SK-N-MC (cell line): ENCODE measurements at regions not wholly inside any gene's neighbourhood (a gene's known extent, or its start where the extent isn't known, plus 50 kb on each side); places are given as distances from the start of the nearest gene placed in this dataset.

Source experiments
- EZH2 ChIP-seq: fragments of 200-600 bp; sonication (generic); IDR thresholded peaks from one replicate; pipeline ENCODE4 v1.6.1; 2017; ENCODE audit warnings: antibody characterized with exemption
- FOXP2 ChIP-seq: optimal IDR thresholded peaks from 2 replicates; pipeline ENCODE3; 2011; ENCODE audit warnings: mild to moderate bottlenecking, moderate library complexity; ENCODE audit not compliant: insufficient read depth; ENCODE audit errors: extremely low read length, control extremely low read depth
- POLR2AphosphoS5 ChIP-seq: IDR thresholded peaks from 2 replicates; pipeline ENCODE4 v1.6.1; 2012; ENCODE audit warnings: mild to moderate bottlenecking, low read depth, low read length, borderline replicate concordance

GRCh38 chr12:127962303-127962702 is 304.7 kb upstream of the TMEM132C start:
- TF ChIP-seq EZH2 = no peak
- TF ChIP-seq FOXP2 = no peak
- no peak for TF ChIP-seq POLR2AphosphoS5
